Kidney epithelial cell (primary cell): ENCODE measurements at regions not wholly inside any gene's neighbourhood (a gene's known extent, or its start where the extent isn't known, plus 50 kb on each side); places are given as distances from the start of the nearest gene placed in this dataset.

Source experiments
- DNase-seq: peaks from one replicate; pipeline ENCODE4 v3.0.0-alpha.2; 2010; ENCODE audit warnings: low read depth
- H3K27me3 ChIP-seq: 2 replicates; pipeline ENCODE4 v1.6.0; 2011; ENCODE audit warnings: low read length; ENCODE audit not compliant: control insufficient read depth, insufficient read depth
- H3K36me3 ChIP-seq: 2 replicates; pipeline ENCODE4 v1.5.1; 2011; ENCODE audit warnings: low read length; ENCODE audit not compliant: control insufficient read depth, insufficient read depth
- H3K4me3 ChIP-seq: 2 replicates; pipeline ENCODE4 v1.5.1; 2011; ENCODE audit warnings: low read depth, mild to moderate bottlenecking, control low read depth, low read length
- CTCF ChIP-seq: IDR thresholded peaks from 2 replicates; pipeline ENCODE4 v1.5.1; 2011; ENCODE audit warnings: mild to moderate bottlenecking, moderate library complexity, low read length, control low read depth, inconsistent platforms; ENCODE audit not compliant: insufficient read depth, poor library complexity, severe bottlenecking

- no peak for TF ChIP-seq CTCF
- Histone ChIP-seq H3K27me3 (peaks cover 37% of the 10 kb centered on the region), H3K4me3 (no peak overlapping the region), H3K36me3 (no peaks in the 10 kb centered on the region)
- DNase-seq = no peak
Measured at GRCh38 chr15:69666921-69667811, 214.5 kb downstream of the RPLP1 start.

GRCh38 chr15:69668039-69668705 is 215.6 kb downstream of the RPLP1 start:
- Histone ChIP-seq H3K36me3 (no peaks in the 10 kb centered on the region), H3K4me3 (no peak overlapping the region), H3K27me3 (peaks cover 30% of the 10 kb centered on the region)
- DNase-seq = no peak
- TF ChIP-seq CTCF = no peak

DNA sequence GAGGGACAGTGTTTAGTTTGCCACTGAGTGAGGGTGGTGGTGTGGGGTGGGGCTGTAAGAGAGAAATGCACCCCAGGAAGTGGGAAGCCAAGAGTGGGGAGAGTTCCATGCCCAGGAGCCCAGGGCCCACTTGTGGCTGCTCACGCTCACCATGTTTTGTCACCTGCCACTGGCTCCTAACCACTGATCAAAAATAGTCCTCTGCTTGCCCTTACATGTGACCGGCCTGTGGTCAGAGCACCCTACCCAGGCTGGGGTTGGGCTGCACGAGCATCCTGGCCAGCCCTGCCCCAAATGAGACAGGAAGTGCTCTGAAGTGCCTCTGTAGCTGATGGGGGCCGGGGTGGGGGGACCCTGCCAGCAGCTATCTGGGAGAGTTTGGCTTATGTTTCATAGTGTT is 216.3 kb downstream of the RPLP1 start:
- no peak for DNase-seq
- no peak for TF ChIP-seq CTCF
- H3K27me3 ChIP-seq = peaks cover 22% of the 10 kb centered on the region
- H3K4me3 ChIP-seq = no peak overlapping the region
- H3K36me3 ChIP-seq = no peaks in the 10 kb centered on the region

GRCh38 chr15:69669446-69669845 is 216.8 kb downstream of the RPLP1 start:
- TF ChIP-seq CTCF = no peak

GRCh38 chr15:69673291-69673881 is 220.8 kb downstream of the RPLP1 start:
- no peaks in the 10 kb centered on the region for H3K36me3 ChIP-seq
- no peak for TF ChIP-seq CTCF
- no peak overlapping the region for H3K4me3 ChIP-seq
- DNase-seq = no peak
- H3K27me3 ChIP-seq = peaks cover 6% of the 10 kb centered on the region

More at GRCh38 chr15:69669446-69669845, 216.8 kb downstream of the RPLP1 start:
- no peaks in the 10 kb centered on the region for H3K36me3 ChIP-seq
- peaks cover 17% of the 10 kb centered on the region for H3K27me3 ChIP-seq
- DNase-seq = no peak
- H3K4me3 ChIP-seq = no peak overlapping the region
